Breast epithelium (tissue), 4 donors: ENCODE measurements at regions not wholly inside any gene's neighbourhood (a gene's known extent, or its start where the extent isn't known, plus 50 kb on each side); places are given as distances from the start of the nearest gene placed in this dataset.

ENCODE experiments used
- DNase-seq, 2 donors: peaks; one replicate each; pipeline ENCODE4 v3.0.0-alpha.2; 2019; ENCODE audit warnings: low spot score in 2 of 2
- H3K27ac ChIP-seq, 2 donors: fragments of 200-600 bp; sonication (generic) in 1 of 2; one replicate each; pipeline ENCODE4 v1.5.1; 2016 to 2019; ENCODE audit warnings: mild to moderate bottlenecking in 1 of 2
- H3K27me3 ChIP-seq, 2 donors: fragments of 200-600 bp; sonication (generic) in 1 of 2; one replicate each; pipeline versions ENCODE4 v1.5.1 to v1.6.0; 2017 to 2019; ENCODE audit warnings: control low read depth in 1 of 2, mild to moderate bottlenecking in 1 of 2
- H3K36me3 ChIP-seq: fragments of 200-600 bp; one replicate; pipeline ENCODE4 v1.5.1; 2019
- H3K4me1 ChIP-seq, 2 donors: fragments of 200-600 bp; sonication (generic); one replicate each; pipeline ENCODE4 v1.5.1; 2016 to 2019; ENCODE audit warnings: control low read depth in 1 of 2
- H3K4me3 ChIP-seq, 3 donors: fragments of 200-600 bp; sonication (generic); 1 replicate in 2 of 3; 2 replicates in 1 of 3; pipeline ENCODE4 v1.5.1; 2016 to 2019; ENCODE audit warnings: mild to moderate bottlenecking in 3 of 3, moderate library complexity in 2 of 3
- H3K9me3 ChIP-seq, 2 donors: fragments of 200-600 bp; sonication (generic) in 1 of 2; one replicate each; pipeline ENCODE4 v1.5.1; 2016 to 2019; ENCODE audit warnings: control low read depth in 1 of 2
- CTCF ChIP-seq, 3 donors: fragments of 450-650 bp; IDR thresholded peaks; one replicate each; pipeline ENCODE4 v1.5.1; 2016 to 2017; ENCODE audit warnings: antibody characterized with exemption in 3 of 3, mild to moderate bottlenecking in 3 of 3, moderate library complexity in 3 of 3
- POLR2A ChIP-seq: fragments of 450-650 bp; IDR thresholded peaks from one replicate; pipeline ENCODE4 v1.6.1; 2016; ENCODE audit warnings: antibody characterized with exemption, mild to moderate bottlenecking, moderate library complexity
- POLR2AphosphoS5 ChIP-seq, 3 donors: sonication (generic); formaldehyde crosslinking; IDR thresholded peaks; one replicate each; pipeline ENCODE4 v1.6.1; 2017; ENCODE audit warnings: antibody characterized with exemption in 3 of 3
- intact Hi-C: fragments of 100-400 bp; cut with DNase I; formaldehyde crosslinking; loops from one replicate; pipeline ENCODE4 v1.15.1; 2023; ENCODE audit warnings: low total_unique reads

GRCh38 chr15:47139965-47140364 is 577.3 kb upstream of the SEMA6D start:
- Histone ChIP-seq H3K4me3 (no peak overlapping the region), H3K9me3 (no peaks in the 10 kb centered on the region), H3K27me3 (no peaks in the 10 kb centered on the region), H3K4me1 (no peaks in the 10 kb centered on the region), H3K27ac (no peak overlapping the region), H3K36me3 (no peaks in the 10 kb centered on the region)
- intact Hi-C loops = no loop called here
- TF ChIP-seq POLR2A (no peak), CTCF (IDR thresholded peaks at IDR 0.05) (no peak), POLR2AphosphoS5 (IDR thresholded peaks at IDR 0.05) (no peak)
- DNase-seq = no peak

- TF ChIP-seq CTCF (IDR thresholded peaks at IDR 0.05) (no peak), POLR2A (no peak), POLR2AphosphoS5 (IDR thresholded peaks at IDR 0.05) (no peak)
Measured at GRCh38 chr15:47157827-47158226, 559.5 kb upstream of the SEMA6D start.

DNA sequence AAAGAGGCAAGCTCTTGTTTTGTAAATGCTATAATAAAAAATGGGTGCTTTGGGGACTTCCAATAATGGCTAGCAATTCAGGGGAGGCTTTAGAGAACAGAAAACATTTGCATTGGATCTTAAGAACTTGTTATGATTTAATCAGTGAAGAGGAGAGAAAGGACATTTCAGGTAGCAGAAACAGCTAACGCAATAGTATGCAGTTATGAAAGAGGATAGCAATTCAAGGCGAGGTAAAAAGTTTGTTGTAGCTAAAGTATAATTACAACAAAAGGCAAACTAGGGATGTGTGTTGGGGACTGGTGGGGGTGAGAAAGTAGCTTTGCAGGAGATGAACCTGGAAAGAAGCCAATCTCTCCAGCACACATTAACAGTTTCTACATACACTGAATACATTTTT is 558.7 kb upstream of the SEMA6D start:
- intact Hi-C loops = no loop called here
- TF ChIP-seq POLR2AphosphoS5 (IDR thresholded peaks at IDR 0.05) = no peak
- TF ChIP-seq POLR2A = no peak
- TF ChIP-seq CTCF (IDR thresholded peaks at IDR 0.05) = no peak
- H3K36me3 ChIP-seq = no peaks in the 10 kb centered on the region

More at GRCh38 chr15:47157827-47158226, 559.5 kb upstream of the SEMA6D start:
- Histone ChIP-seq H3K4me1 (no peaks in the 10 kb centered on the region), H3K9me3 (no peaks in the 10 kb centered on the region), H3K36me3 (no peaks in the 10 kb centered on the region), H3K27me3 (no peaks in the 10 kb centered on the region), H3K4me3 (no peak overlapping the region), H3K27ac (no peak overlapping the region)
- intact Hi-C loops = no loop called here
- no peak for DNase-seq

DNA sequence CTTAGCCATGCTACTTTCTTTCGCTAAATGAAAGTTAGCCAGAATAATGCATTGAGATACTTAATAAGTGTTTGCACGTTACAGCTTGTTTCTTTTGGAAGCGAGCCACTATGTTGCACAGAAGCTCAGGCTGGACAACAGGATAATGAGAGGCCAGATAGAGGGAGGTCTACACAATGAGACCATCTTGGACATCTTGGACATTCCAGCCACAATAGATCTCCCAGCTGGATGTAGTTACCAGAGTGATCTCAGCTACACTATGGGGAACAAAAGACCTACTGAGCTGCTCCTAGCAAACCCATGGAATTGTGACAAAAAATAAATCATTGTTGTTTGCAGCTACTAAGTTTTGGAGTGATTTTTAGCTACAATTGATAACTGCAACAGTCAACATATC is 540.1 kb upstream of the SEMA6D start:
- Histone ChIP-seq H3K4me1 (no peaks in the 10 kb centered on the region), H3K27ac (no peak overlapping the region), H3K36me3 (no peaks in the 10 kb centered on the region), H3K4me3 (no peak overlapping the region), H3K27me3 (peaks cover 0 to 3% of the 10 kb centered on the region in 2 donors), H3K9me3 (no peaks in the 10 kb centered on the region)
- TF ChIP-seq CTCF (IDR thresholded peaks at IDR 0.05) = no peak
- no peak for DNase-seq
- intact Hi-C loops = no loop called here

More for the DNA sequence above, 558.7 kb upstream of the SEMA6D start:
- H3K4me1 ChIP-seq = no peaks in the 10 kb centered on the region
- no peak for DNase-seq
- H3K9me3 ChIP-seq = no peaks in the 10 kb centered on the region
- no peak overlapping the region for H3K4me3 ChIP-seq
- H3K27ac ChIP-seq = no peak overlapping the region
- no peaks in the 10 kb centered on the region for H3K27me3 ChIP-seq

DNA sequence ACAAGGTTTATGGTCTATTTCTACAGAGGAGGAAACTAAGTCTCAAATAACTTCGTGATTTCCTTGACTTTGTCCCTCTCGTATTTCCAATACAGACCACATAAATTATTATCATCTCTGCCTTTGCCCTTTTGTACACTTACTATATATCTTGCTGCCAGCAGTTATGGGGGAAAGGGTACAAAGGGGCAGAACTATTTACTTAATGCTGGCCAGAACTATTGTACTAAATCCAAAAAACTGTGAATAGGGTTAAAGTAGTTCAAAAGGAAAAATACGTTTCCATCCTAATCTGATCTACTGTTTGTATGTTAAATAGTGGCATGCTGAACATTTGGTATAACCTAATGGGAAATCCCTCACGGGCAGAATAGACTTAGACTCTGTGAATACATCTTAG is 537.3 kb upstream of the SEMA6D start:
- H3K4me3 ChIP-seq = no peak overlapping the region
- H3K27me3 ChIP-seq = peaks cover 0 to 24% of the 10 kb centered on the region in 2 donors
- H3K9me3 ChIP-seq = no peaks in the 10 kb centered on the region
- DNase-seq = no peak
- TF ChIP-seq POLR2AphosphoS5 (IDR thresholded peaks at IDR 0.05) (no peak), POLR2A (no peak), CTCF (IDR thresholded peaks at IDR 0.05) (no peak)
- no peak overlapping the region for H3K27ac ChIP-seq
- intact Hi-C loops = no loop called here
- H3K4me1 ChIP-seq = no peaks in the 10 kb centered on the region
- no peaks in the 10 kb centered on the region for H3K36me3 ChIP-seq
